ENCODE measurements at regions not wholly inside any gene's neighbourhood (a gene's known extent, or its start where the extent isn't known, plus 50 kb on each side); places are given as distances from the start of the nearest gene placed in this dataset.
A peak's percentile ranks its signal among the peaks of the same experiment; 100 is the strongest.
"Not testable (repeated sequence)": the region's sequence is repeated elsewhere in the genome, so short reads cannot be mapped to it uniquely, and the experiment has no call there.

DNA sequence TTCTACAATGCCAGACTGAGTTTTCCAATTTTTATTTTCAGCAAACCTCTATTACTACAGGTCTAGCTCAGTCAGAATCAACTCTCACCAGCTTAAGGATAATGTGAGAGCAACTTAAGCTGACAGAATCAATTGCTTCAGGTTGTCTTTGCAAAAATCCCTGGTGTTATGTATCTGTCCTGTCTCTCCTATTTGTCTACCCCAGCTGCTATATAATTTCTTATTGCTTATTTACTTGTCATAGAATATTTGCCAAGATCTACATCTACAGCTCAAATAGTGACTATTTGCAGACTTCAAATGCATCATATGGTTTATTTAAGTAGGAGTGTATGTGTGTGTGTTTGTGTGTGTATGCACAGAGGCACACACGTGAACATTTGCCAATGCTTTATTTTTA, 54.1 kb downstream of the FOXG1 start:
- TF ChIP-seq, protein P1, sequence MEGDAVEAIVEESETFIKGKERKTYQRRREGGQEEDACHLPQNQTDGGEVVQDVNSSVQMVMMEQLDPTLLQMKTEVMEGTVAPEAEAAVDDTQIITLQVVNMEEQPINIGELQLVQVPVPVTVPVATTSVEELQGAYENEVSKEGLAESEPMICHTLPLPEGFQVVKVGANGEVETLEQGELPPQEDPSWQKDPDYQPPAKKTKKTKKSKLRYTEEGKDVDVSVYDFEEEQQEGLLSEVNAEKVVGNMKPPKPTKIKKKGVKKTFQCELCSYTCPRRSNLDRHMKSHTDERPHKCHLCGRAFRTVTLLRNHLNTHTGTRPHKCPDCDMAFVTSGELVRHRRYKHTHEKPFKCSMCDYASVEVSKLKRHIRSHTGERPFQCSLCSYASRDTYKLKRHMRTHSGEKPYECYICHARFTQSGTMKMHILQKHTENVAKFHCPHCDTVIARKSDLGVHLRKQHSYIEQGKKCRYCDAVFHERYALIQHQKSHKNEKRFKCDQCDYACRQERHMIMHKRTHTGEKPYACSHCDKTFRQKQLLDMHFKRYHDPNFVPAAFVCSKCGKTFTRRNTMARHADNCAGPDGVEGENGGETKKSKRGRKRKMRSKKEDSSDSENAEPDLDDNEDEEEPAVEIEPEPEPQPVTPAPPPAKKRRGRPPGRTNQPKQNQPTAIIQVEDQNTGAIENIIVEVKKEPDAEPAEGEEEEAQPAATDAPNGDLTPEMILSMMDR (IDR thresholded peaks at IDR 0.05; ENCODE audit: low read length, missing control alignments): no peak
- H3K4me3 ChIP-seq (replicated peaks; ENCODE audit: low read depth, low read length): no peak overlapping the region
- no peak for DNase-seq (ENCODE audit: low read depth)

DNA sequence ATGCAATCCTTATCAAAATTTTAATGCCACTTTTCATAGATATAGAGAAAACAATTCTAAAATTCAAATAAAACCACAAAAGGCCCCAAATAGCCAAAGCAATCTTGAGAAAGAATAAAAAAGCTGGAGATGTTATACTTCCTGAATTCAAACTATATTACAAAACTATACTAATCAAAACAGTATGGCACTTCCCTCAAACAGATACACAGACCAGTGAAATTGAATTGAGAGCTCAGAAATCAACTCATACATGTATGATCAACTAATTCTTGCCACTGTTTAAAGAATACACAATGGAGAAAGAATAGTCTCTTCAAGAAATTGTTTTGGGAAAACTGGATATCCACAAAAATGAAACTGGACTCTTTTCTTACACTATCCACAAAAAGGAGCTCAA, 55.4 kb downstream of the FOXG1 start:
- TF ChIP-seq, protein P1 (IDR thresholded peaks at IDR 0.05; ENCODE audit: low read length, missing control alignments): no peak
- H3K4me3 ChIP-seq (replicated peaks; ENCODE audit: low read depth, low read length): no peak overlapping the region
- DNase-seq (ENCODE audit: low read depth): no peak

DNA sequence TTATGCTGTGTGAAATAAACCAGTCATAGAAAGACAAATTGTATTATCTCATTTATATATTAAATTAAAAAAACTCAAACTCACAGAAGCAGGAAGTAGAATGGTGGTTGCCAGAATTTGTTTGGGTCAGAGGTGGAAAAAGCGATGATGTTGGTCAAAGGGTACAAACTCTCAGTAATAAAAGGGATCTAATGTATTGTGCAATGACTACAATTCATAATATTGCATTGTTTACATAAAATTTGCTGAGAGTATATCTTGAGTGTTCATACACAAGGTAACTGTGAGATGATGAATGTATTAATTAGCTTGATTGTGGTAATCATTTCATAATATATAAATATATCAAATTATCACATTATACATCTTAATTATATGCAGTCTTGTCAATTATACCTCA, 56.7 kb downstream of the FOXG1 start:
- TF ChIP-seq, protein P1 (IDR thresholded peaks at IDR 0.05; ENCODE audit: low read length, missing control alignments): no peak
- DNase-seq (ENCODE audit: low read depth): no peak
- H3K4me3 ChIP-seq (replicated peaks; ENCODE audit: low read depth, low read length): no peak overlapping the region

DNA sequence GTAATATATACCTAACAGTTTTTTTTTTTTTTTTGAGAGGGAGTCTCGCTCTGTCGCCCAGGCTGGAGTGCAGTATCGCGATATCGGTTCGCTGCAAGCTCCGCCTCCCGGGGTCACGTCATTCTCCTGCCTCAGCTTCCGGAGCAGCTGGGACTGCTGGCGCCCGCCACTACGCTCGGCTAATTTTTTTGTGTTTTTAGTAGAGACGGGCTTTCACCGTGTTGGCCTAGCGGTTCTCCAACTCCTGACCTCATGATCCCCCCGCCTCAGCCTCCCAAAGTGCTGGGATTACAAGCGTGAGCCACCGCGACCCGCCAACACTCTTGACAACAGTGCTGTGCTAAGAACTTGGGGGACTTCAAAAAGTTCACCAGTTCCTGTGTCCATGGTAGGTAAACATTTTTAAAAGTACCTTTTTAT, 63.5 kb downstream of the FOXG1 start:
- TF ChIP-seq, protein P1 (IDR thresholded peaks at IDR 0.05; ENCODE audit: low read length, missing control alignments): no peak
- no peak overlapping the region for H3K4me3 ChIP-seq (replicated peaks; ENCODE audit: low read depth, low read length)
- no peak for DNase-seq (ENCODE audit: low read depth)

DNA sequence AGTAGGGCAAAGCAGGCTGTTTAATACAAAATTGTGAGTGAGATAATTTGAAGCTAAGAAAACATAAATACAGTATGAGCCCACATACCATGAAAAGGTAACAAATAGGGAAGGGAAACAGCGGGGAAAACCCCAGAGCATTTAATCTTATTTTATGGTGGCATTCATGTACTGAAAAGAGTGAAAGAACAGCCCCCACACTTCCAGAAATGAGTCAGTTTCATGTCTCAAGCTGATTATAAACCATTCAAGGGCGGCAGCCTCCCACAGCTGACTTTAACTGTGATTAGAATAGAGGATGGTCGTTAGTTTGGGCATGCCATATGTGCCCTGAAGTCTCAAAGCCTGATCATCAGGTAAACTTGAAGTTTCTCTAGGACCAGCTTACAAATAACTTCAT, 64.5 kb downstream of the FOXG1 start:
- no peak overlapping the region for H3K4me3 ChIP-seq (replicated peaks; ENCODE audit: low read depth, low read length)
- TF ChIP-seq, protein P1 (IDR thresholded peaks at IDR 0.05; ENCODE audit: low read length, missing control alignments): no peak
- DNase-seq (ENCODE audit: low read depth): no peak

DNA sequence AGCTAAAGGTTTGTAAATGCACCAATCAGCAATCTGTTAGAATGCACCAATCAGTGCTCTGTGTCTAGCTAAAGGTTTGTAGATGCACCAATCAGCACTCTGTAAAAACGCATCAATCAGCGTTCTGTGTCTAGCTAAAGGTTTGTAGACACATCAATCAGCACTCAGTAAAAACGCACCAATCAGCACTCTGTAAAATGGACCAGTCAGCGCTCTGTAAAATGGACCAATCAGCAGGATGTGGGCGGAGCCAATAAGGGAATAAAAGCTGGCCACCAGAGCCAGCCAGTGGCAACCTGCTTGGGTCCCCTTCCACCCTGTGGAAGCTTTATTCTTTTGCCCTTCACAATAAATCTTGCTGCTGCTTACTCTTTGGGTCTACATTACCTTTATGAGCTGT, 76.0 kb downstream of the FOXG1 start:
- H3K4me3 ChIP-seq (replicated peaks; ENCODE audit: low read depth, low read length); DNase-seq (ENCODE audit: low read depth): not testable (repeated sequence)

DNA sequence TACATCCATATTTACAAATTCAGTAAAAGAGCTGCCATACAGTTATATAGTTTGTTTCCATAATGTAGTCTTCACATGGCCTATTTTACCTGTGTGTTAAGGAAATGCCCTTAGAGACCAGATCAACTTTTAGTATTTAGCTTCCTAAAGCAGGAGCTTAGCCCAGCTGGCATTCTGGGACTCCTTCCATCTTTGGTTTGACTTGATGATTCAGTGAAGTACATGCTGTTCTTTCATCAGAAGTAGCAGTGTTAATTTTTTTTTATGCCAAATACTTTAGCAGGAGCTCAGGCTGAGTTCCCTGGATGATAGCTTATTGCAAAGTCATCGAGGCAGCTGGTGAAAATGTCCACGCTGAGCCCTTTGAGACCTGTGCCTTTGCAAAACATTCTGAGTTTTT, 101.0 kb downstream of the FOXG1 start:
- DNase-seq (ENCODE audit: low read depth): peak; percentile 0

More for the DNA sequence above, 101.0 kb downstream of the FOXG1 start:
- TF ChIP-seq, protein P1 (IDR thresholded peaks at IDR 0.05; ENCODE audit: low read length, missing control alignments): no peak
- no peak overlapping the region for H3K4me3 ChIP-seq (replicated peaks; ENCODE audit: low read depth, low read length)

Data from fibroblast of pulmonary artery (primary cell).